Ishikawa (cell line): ENCODE measurements at regions not wholly inside any gene's neighbourhood (a gene's known extent, or its start where the extent isn't known, plus 50 kb on each side); places are given as distances from the start of the nearest gene placed in this dataset.

Source experiments
- CREB1 ChIP-seq: IDR thresholded peaks from 2 replicates; pipeline ENCODE4 v1.6.1; 2012; ENCODE audit warnings: low read depth
- FOXM1 ChIP-seq: IDR thresholded peaks from 2 replicates; pipeline ENCODE4 v1.6.1; 2012; ENCODE audit warnings: low read depth, borderline replicate concordance
- MAX ChIP-seq: IDR thresholded peaks from 2 replicates; pipeline ENCODE4 v1.6.1; 2012
- RAD21 ChIP-seq: IDR thresholded peaks from 2 replicates; pipeline ENCODE4 v1.6.1; 2012; ENCODE audit warnings: low read depth
- REST ChIP-seq: IDR thresholded peaks from 2 replicates; pipeline ENCODE4 v1.6.1; 2012; ENCODE audit warnings: low read depth, mild to moderate bottlenecking
- YY1 ChIP-seq: IDR thresholded peaks from 2 replicates; pipeline ENCODE4 v1.6.1; 2012; ENCODE audit warnings: low read depth

- TF ChIP-seq RAD21 (no peak), FOXM1 (no peak), YY1 (no peak), MAX (no peak), CREB1 (no peak), REST (no peak)
Measured at GRCh38 chr13:107450931-107451330, 764.4 kb downstream of the LIG4 start.
